A549 (cell line): ENCODE measurements at regions not wholly inside any gene's neighbourhood (a gene's known extent, or its start where the extent isn't known, plus 50 kb on each side); places are given as distances from the start of the nearest gene placed in this dataset.

ENCODE experiments used
- ATAC-seq, 2 experiments: fragments of 200-7000 bp in 1 of 2; fragments of >200 bp in 1 of 2; cut with Nextera tagmentation in 1 of 2; cut with Tn5 transposase in 1 of 2; 3 replicates each; pipeline versions ENCODE4 v1.8.0 to v1.9.1; 2018 to 2020; ENCODE audit warnings: mild to moderate bottlenecking in 1 of 2, moderate library complexity in 1 of 2
- CTCF ChIA-PET: fragments of 300-600 bp; sonication (Branson Sonifier 250); formaldehyde crosslinking; extraction: SDS; loops from one replicate; lab custom pipeline; 2021; ENCODE audit warnings: antibody characterized with exemption, inconsistent platforms; lab: Yijun Ruan, JAX
- POLR2A ChIA-PET: fragments of 350-600 bp; formaldehyde crosslinking; extraction: SDS; loops from one replicate; lab custom pipeline; 2021; ENCODE audit warnings: antibody characterized with exemption, inconsistent platforms; lab: Yijun Ruan, JAX
- DNase-seq, 2 experiments: peaks; one replicate each; pipeline versions ENCODE4 v3.0.0 to v3.0.0-alpha.2; 2011 to 2016; ENCODE audit warnings: low read depth in 1 of 2, low spot score in 1 of 2
- FAIRE-seq: peaks from 2 replicates; lab custom pipeline; 2011; peaks lifted over from hg19 to GRCh38; lab: Jason Lieb, UNC
- H3K27ac ChIP-seq, 2 experiments: fragments of >200 bp; sonication (Bioruptor Twin); formaldehyde crosslinking; 3 replicates each; pipeline ENCODE4 v1.5.1; 2016 to 2017
- H3K4me1 ChIP-seq: fragments of >200 bp; sonication (Bioruptor Twin); formaldehyde crosslinking; 3 replicates; pipeline ENCODE4 v1.6.1; 2016
- H3K4me2 ChIP-seq: fragments of >200 bp; sonication (Bioruptor Twin); formaldehyde crosslinking; 3 replicates; pipeline ENCODE4 v1.6.1; 2016
- H3K4me3 ChIP-seq: fragments of >200 bp; sonication (Bioruptor Twin); formaldehyde crosslinking; 3 replicates; pipeline ENCODE4 v1.5.1; 2016
- H3K9me3 ChIP-seq: fragments of >200 bp; sonication (Bioruptor Twin); formaldehyde crosslinking; 3 replicates; pipeline ENCODE4 v1.6.1; 2016
- CBX2 ChIP-seq: fragments of 200-600 bp; sonication (generic); IDR thresholded peaks from 2 replicates; pipeline ENCODE4 v1.6.1; 2016; ENCODE audit warnings: low read depth, mild to moderate bottlenecking, borderline replicate concordance
- CEBPB ChIP-seq, 2 experiments: fragments of >200 bp in 1 of 2; sonication (Bioruptor Twin) in 1 of 2; formaldehyde crosslinking in 1 of 2; IDR thresholded peaks; 2 replicates each; pipeline ENCODE4 v1.6.1; 2012 to 2016
- CHD4 ChIP-seq: fragments of 200-600 bp; sonication (generic); IDR thresholded peaks from 2 replicates; pipeline ENCODE4 v1.6.1; 2016; ENCODE audit warnings: antibody characterized with exemption, mild to moderate bottlenecking, borderline replicate concordance
- CTCF ChIP-seq: fragments of >200 bp; sonication (Bioruptor Twin); formaldehyde crosslinking; IDR thresholded peaks from 3 replicates; pipeline ENCODE4 v1.5.1; 2016
- EHMT2 ChIP-seq: fragments of 200-600 bp; sonication (generic); IDR thresholded peaks from 2 replicates; pipeline ENCODE4 v1.6.1; 2016; ENCODE audit warnings: antibody characterized with exemption, low read depth, mild to moderate bottlenecking, moderate library complexity
- ESRRA ChIP-seq: fragments of 150-350 bp; IDR thresholded peaks from 2 replicates; pipeline ENCODE4 v1.6.1; 2014; ENCODE audit warnings: mild to moderate bottlenecking, low read length, borderline replicate concordance
- HDAC2 ChIP-seq: fragments of 200-600 bp; sonication (generic); IDR thresholded peaks from 2 replicates; pipeline ENCODE4 v1.6.1; 2016
- HEYL ChIP-seq: fragments of 250-450 bp; sonication (Bioruptor Pico); IDR thresholded peaks from 2 replicates; pipeline ENCODE4 v1.8.0; 2021; ENCODE audit warnings: mild to moderate bottlenecking, moderate library complexity
- HMGXB4 ChIP-seq: fragments of 250-450 bp; sonication (Bioruptor Pico); IDR thresholded peaks from 2 replicates; pipeline ENCODE4 v1.5.0; 2021; ENCODE audit warnings: mild to moderate bottlenecking, moderate library complexity, borderline replicate concordance
- HOXB13 ChIP-seq: fragments of 250-450 bp; sonication (Bioruptor Pico); IDR thresholded peaks from 2 replicates; pipeline ENCODE4 v1.5.0; 2020; ENCODE audit warnings: low read depth, mild to moderate bottlenecking, moderate library complexity
- JUN ChIP-seq, 2 experiments: fragments of >200 bp; sonication (Bioruptor Twin); formaldehyde crosslinking; IDR thresholded peaks; 2 replicates in 1 of 2; 3 replicates in 1 of 2; pipeline ENCODE4 v1.6.1; 2016 to 2017
- JUNB ChIP-seq: fragments of >200 bp; sonication (Bioruptor Twin); formaldehyde crosslinking; IDR thresholded peaks from 2 replicates; pipeline ENCODE4 v1.6.1; 2016
- KDM1A ChIP-seq: fragments of 200-600 bp; sonication (generic); IDR thresholded peaks from 2 replicates; pipeline ENCODE4 v1.6.1; 2016; ENCODE audit warnings: low read depth, mild to moderate bottlenecking
- KDM5A ChIP-seq: fragments of 200-600 bp; sonication (generic); IDR thresholded peaks from 2 replicates; pipeline ENCODE4 v1.6.1; 2016; ENCODE audit warnings: antibody characterized with exemption, mild to moderate bottlenecking
- MAZ ChIP-seq: fragments of 150-350 bp; IDR thresholded peaks from 2 replicates; pipeline ENCODE4 v1.6.1; 2014; ENCODE audit warnings: antibody characterized with exemption, low read depth, low read length, borderline replicate concordance
- MYC ChIP-seq: IDR thresholded peaks from 2 replicates; pipeline ENCODE4 v1.6.1; 2012; ENCODE audit warnings: mild to moderate bottlenecking, inconsistent platforms, low read length, improper control_type of control experiment, borderline replicate concordance
- NFE2L2 ChIP-seq: fragments of 150-350 bp; conservative IDR thresholded peaks from 2 replicates; pipeline ENCODE4 v1.6.1; 2014; ENCODE audit warnings: low read length
- NPAS2 ChIP-seq: fragments of 250-450 bp; sonication (Bioruptor Pico); IDR thresholded peaks from 2 replicates; pipeline ENCODE4 v1.8.0; 2022; ENCODE audit warnings: mild to moderate bottlenecking, moderate library complexity, borderline replicate concordance
- PHF8 ChIP-seq: fragments of 200-600 bp; sonication (generic); IDR thresholded peaks from 2 replicates; pipeline ENCODE4 v1.6.1; 2016; ENCODE audit warnings: low read depth, mild to moderate bottlenecking, antibody characterized with exemption, moderate library complexity, borderline replicate concordance
- RCOR1 ChIP-seq: fragments of 150-350 bp; IDR thresholded peaks from 2 replicates; pipeline ENCODE4 v1.6.1; 2014; ENCODE audit warnings: antibody characterized with exemption, low read length, low read depth
- REST ChIP-seq: fragments of 200-600 bp; sonication (generic); IDR thresholded peaks from 2 replicates; pipeline ENCODE4 v1.6.1; 2016; ENCODE audit warnings: antibody characterized with exemption, mild to moderate bottlenecking, moderate library complexity
- RFX5 ChIP-seq: fragments of 450-650 bp; IDR thresholded peaks from 2 replicates; pipeline ENCODE4 v1.7.1; 2014; ENCODE audit warnings: antibody characterized with exemption, mild to moderate bottlenecking, moderate library complexity
- SMC3 ChIP-seq: fragments of >200 bp; sonication (Bioruptor Twin); formaldehyde crosslinking; IDR thresholded peaks from 3 replicates; pipeline ENCODE4 v1.6.1; 2018; ENCODE audit warnings: inconsistent platforms
- ZSCAN20 ChIP-seq: fragments of 250-450 bp; sonication (Bioruptor Pico); IDR thresholded peaks from 2 replicates; pipeline ENCODE4 v1.8.0; 2022; ENCODE audit warnings: mild to moderate bottlenecking, moderate library complexity
- WGBS: methylation state at CpG from one replicate; pipeline ENCODE4 v1.1.6; 2017; ENCODE audit errors: missing lambda C conversion rate; 5-methylcytosine and 5-hydroxymethylcytosine counted together
- TF ChIP-seq, protein P1 (sequence below): fragments of 450-650 bp; IDR thresholded peaks from 2 replicates; pipeline ENCODE4 v1.6.1; 2014; ENCODE audit warnings: antibody characterized with exemption
- TF ChIP-seq, protein P2 (sequence below): fragments of >200 bp; sonication (Bioruptor Twin); formaldehyde crosslinking; IDR thresholded peaks from 2 replicates; pipeline ENCODE4 v1.6.1; 2016

GRCh38 chr21:38949070-38949380, 143.3 kb downstream of the ETS2 start:
- 85% methylated on average over 1 of the region's 1 CpG for WGBS
- no peak overlapping the region for H3K27ac ChIP-seq
- no peak overlapping the region for H3K4me2 ChIP-seq
- no peak overlapping the region for H3K4me3 ChIP-seq
- no peak for FAIRE-seq
- ATAC-seq: no peak
- POLR2A ChIA-PET: no interaction called here
- H3K9me3 ChIP-seq: peaks cover 4% of the 10 kb centered on the region; the same call in 1 of the 3 replicates
- CTCF ChIA-PET: no interaction called here
- DNase-seq: no peak
- no peak for TF ChIP-seq RCOR1
- no peak for TF ChIP-seq RFX5
- TF ChIP-seq NFE2L2: no peak
- no peak for TF ChIP-seq HDAC2
- no peak for TF ChIP-seq JUN (IDR thresholded peaks at IDR 0.05)
- no peak for TF ChIP-seq PHF8
- no peak for TF ChIP-seq NPAS2
- TF ChIP-seq ZSCAN20 (CRISPR knock-in tag): no peak
- TF ChIP-seq CBX2: no peak
- TF ChIP-seq EHMT2: no peak
- TF ChIP-seq HEYL (CRISPR knock-in tag): no peak
- TF ChIP-seq KDM5A: no peak
- TF ChIP-seq, protein P1, sequence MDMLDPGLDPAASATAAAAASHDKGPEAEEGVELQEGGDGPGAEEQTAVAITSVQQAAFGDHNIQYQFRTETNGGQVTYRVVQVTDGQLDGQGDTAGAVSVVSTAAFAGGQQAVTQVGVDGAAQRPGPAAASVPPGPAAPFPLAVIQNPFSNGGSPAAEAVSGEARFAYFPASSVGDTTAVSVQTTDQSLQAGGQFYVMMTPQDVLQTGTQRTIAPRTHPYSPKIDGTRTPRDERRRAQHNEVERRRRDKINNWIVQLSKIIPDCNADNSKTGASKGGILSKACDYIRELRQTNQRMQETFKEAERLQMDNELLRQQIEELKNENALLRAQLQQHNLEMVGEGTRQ: no peak
- TF ChIP-seq CEBPB (IDR thresholded peaks at IDR 0.05): no peak
- no peak for TF ChIP-seq MYC
- no peak for TF ChIP-seq SMC3
- no peak for TF ChIP-seq JUNB
- TF ChIP-seq, all 56 proteins: peak for 0
- peaks cover 12% of the 10 kb centered on the region; the same call in 2 of the 3 replicates for H3K4me1 ChIP-seq

- TF ChIP-seq KDM1A: no peak
- TF ChIP-seq MAZ: no peak
- TF ChIP-seq CHD4: no peak
- TF ChIP-seq ESRRA: no peak
- TF ChIP-seq, protein P2, sequence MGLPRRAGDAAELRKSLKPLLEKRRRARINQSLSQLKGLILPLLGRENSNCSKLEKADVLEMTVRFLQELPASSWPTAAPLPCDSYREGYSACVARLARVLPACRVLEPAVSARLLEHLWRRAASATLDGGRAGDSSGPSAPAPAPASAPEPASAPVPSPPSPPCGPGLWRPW: no peak
- no peak for TF ChIP-seq REST
- TF ChIP-seq CTCF: no peak
- TF ChIP-seq HMGXB4 (CRISPR knock-in tag): no peak
- TF ChIP-seq HOXB13 (CRISPR knock-in tag): no peak
- H3K4me2 ChIP-seq: no peak overlapping the region
- ChIA-PET POLR2A (no interaction called here), CTCF (no interaction called here)
- WGBS: 55% methylated on average over 4 of the region's 4 CpGs
- no peak overlapping the region for H3K27ac ChIP-seq
- no peak overlapping the region for H3K4me3 ChIP-seq
- no peak for DNase-seq
- no peak for FAIRE-seq
- peaks cover 12% of the 10 kb centered on the region; the same call in 2 of the 3 replicates for H3K4me1 ChIP-seq
- no peak for ATAC-seq
- peaks cover 4% of the 10 kb centered on the region; the same call in 1 of the 3 replicates for H3K9me3 ChIP-seq
Measured at GRCh38 chr21:38948377-38949069, 142.8 kb downstream of the ETS2 start.
